ENCODE measurements at regions not wholly inside any gene's neighbourhood (a gene's known extent, or its start where the extent isn't known, plus 50 kb on each side); places are given as distances from the start of the nearest gene placed in this dataset.

DNA sequence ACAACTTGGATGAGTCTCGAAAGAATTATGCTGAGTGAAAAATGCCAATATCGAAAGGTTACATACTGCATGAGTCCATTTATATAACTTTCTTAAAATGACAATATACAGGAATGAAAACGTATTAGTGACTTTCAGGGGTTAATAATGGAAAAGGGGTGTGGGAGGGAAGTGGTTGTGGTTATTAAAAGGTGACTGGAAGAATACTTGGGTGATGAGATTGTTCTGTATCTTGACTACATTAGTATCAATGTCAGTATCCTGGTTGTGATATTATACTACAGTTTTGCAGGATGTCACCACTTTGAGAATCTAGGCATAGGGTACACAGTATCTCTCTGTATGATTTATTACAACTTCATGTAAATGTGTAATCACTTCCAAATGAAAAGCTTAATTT, 204.5 kb downstream of the DTHD1 start:
- TF ChIP-seq, protein P1, sequence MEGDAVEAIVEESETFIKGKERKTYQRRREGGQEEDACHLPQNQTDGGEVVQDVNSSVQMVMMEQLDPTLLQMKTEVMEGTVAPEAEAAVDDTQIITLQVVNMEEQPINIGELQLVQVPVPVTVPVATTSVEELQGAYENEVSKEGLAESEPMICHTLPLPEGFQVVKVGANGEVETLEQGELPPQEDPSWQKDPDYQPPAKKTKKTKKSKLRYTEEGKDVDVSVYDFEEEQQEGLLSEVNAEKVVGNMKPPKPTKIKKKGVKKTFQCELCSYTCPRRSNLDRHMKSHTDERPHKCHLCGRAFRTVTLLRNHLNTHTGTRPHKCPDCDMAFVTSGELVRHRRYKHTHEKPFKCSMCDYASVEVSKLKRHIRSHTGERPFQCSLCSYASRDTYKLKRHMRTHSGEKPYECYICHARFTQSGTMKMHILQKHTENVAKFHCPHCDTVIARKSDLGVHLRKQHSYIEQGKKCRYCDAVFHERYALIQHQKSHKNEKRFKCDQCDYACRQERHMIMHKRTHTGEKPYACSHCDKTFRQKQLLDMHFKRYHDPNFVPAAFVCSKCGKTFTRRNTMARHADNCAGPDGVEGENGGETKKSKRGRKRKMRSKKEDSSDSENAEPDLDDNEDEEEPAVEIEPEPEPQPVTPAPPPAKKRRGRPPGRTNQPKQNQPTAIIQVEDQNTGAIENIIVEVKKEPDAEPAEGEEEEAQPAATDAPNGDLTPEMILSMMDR (IDR thresholded peaks at IDR 0.05; ENCODE audit: low read depth, low read length): no peak
- no peak for TF ChIP-seq MAX (IDR thresholded peaks at IDR 0.05; ENCODE audit: low read depth, low read length)

Data from NB4 (cell line).